HEK293T (cell line): ENCODE measurements at regions not wholly inside any gene's neighbourhood (a gene's known extent, or its start where the extent isn't known, plus 50 kb on each side); places are given as distances from the start of the nearest gene placed in this dataset.

Experiments
- CTCF ChIA-PET: fragments of 350-600 bp; formaldehyde crosslinking; extraction: SDS; loops from one replicate; lab custom pipeline; 2021; ENCODE audit warnings: antibody characterized with exemption, inconsistent platforms; lab: Yijun Ruan, JAX
- POLR2A ChIA-PET: fragments of 350-600 bp; formaldehyde crosslinking; extraction: SDS; loops from one replicate; lab custom pipeline; 2020; ENCODE audit warnings: antibody characterized with exemption, inconsistent platforms; lab: Yijun Ruan, JAX
- DNase-seq: peaks from one replicate; pipeline ENCODE4 v3.0.0; 2012; ENCODE audit warnings: mixed read lengths; ENCODE audit errors: extremely low spot score
- ARNT ChIP-seq: fragments of 450-650 bp; IDR thresholded peaks from 2 replicates; pipeline ENCODE4 v1.6.1; 2017; ENCODE audit warnings: mild to moderate bottlenecking
- BHLHE40 ChIP-seq: fragments of 450-650 bp; IDR thresholded peaks from 2 replicates; pipeline ENCODE4 v1.6.1; 2016; ENCODE audit warnings: mild to moderate bottlenecking, moderate library complexity, borderline replicate concordance
- CTBP1 ChIP-seq: fragments of 450-650 bp; IDR thresholded peaks from 2 replicates; pipeline ENCODE4 v1.6.1; 2016; ENCODE audit warnings: borderline replicate concordance
- ELF4 ChIP-seq: fragments of 450-650 bp; IDR thresholded peaks from 2 replicates; pipeline ENCODE4 v1.6.1; 2017; ENCODE audit warnings: antibody characterized with exemption
- FOXA1 ChIP-seq: fragments of 450-650 bp; IDR thresholded peaks from 2 replicates; pipeline ENCODE4 v1.6.1; 2016; ENCODE audit warnings: mild to moderate bottlenecking
- FOXK2 ChIP-seq: fragments of 450-650 bp; IDR thresholded peaks from 2 replicates; pipeline ENCODE4 v1.6.1; 2016; ENCODE audit warnings: mild to moderate bottlenecking
- FOXM1 ChIP-seq: fragments of 450-650 bp; IDR thresholded peaks from 2 replicates; pipeline ENCODE4 v1.6.1; 2017; ENCODE audit warnings: mild to moderate bottlenecking, borderline replicate concordance
- HDGF ChIP-seq: fragments of 450-650 bp; IDR thresholded peaks from 2 replicates; pipeline ENCODE4 v1.6.1; 2017; ENCODE audit warnings: antibody characterized with exemption, borderline replicate concordance
- L3MBTL2 ChIP-seq: fragments of 450-650 bp; conservative IDR thresholded peaks from 2 replicates; pipeline ENCODE4 v1.6.1; 2016; ENCODE audit warnings: mild to moderate bottlenecking
- LEF1 ChIP-seq: fragments of 450-650 bp; IDR thresholded peaks from 2 replicates; pipeline ENCODE4 v1.6.1; 2017; ENCODE audit warnings: mild to moderate bottlenecking, borderline replicate concordance
- NFRKB ChIP-seq: fragments of 450-650 bp; IDR thresholded peaks from 2 replicates; pipeline ENCODE4 v1.6.1; 2016; ENCODE audit warnings: mild to moderate bottlenecking, moderate library complexity
- SP1 ChIP-seq: fragments of 450-650 bp; IDR thresholded peaks from 2 replicates; pipeline ENCODE4 v1.6.1; 2017
- SUZ12 ChIP-seq: fragments of 450-650 bp; IDR thresholded peaks from 2 replicates; pipeline ENCODE4 v1.6.1; 2016; ENCODE audit warnings: mild to moderate bottlenecking
- TARDBP ChIP-seq: fragments of 450-650 bp; IDR thresholded peaks from 2 replicates; pipeline ENCODE4 v1.6.1; 2016
- ZNF384 ChIP-seq: fragments of 450-650 bp; IDR thresholded peaks from 2 replicates; pipeline ENCODE4 v1.6.1; 2016
- TF ChIP-seq, protein P1 (sequence below): fragments of 450-650 bp; IDR thresholded peaks from 2 replicates; pipeline ENCODE4 v1.6.1; 2016

DNA sequence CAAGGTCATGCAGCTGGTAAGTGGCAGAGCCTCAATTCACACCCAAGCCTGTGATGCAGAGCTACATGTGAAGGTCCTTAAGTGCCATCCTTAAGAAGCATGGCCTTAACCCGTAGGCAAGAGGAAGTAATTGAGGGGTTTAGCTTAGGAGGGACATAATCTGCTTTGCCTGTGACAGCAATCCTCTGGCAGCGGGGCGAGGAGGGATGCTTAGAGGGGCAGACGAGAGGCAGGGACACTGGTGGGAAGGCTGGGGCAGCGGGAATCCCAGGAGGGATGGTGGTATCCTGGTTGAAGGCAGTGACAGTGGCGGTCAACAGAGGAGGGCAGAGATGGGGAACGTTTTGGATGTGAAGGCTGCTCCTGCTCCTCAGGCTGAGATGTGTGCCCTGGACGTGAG is 88.1 kb downstream of the EFNB1 start:
- ChIA-PET CTCF (no interaction called here), POLR2A (no interaction called here)
- TF ChIP-seq NFRKB (no peak), TARDBP (no peak), FOXK2 (no peak), CTBP1 (no peak), SUZ12 (no peak), FOXM1 (no peak), LEF1 (no peak), HDGF (no peak), ELF4 (no peak), L3MBTL2 (no peak), ARNT (no peak), ZNF384 (no peak), BHLHE40 (no peak), FOXA1 (no peak), SP1 (no peak)
- TF ChIP-seq, protein P1, sequence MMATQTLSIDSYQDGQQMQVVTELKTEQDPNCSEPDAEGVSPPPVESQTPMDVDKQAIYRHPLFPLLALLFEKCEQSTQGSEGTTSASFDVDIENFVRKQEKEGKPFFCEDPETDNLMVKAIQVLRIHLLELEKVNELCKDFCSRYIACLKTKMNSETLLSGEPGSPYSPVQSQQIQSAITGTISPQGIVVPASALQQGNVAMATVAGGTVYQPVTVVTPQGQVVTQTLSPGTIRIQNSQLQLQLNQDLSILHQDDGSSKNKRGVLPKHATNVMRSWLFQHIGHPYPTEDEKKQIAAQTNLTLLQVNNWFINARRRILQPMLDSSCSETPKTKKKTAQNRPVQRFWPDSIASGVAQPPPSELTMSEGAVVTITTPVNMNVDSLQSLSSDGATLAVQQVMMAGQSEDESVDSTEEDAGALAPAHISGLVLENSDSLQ: no peak
- no peak for DNase-seq

DNA sequence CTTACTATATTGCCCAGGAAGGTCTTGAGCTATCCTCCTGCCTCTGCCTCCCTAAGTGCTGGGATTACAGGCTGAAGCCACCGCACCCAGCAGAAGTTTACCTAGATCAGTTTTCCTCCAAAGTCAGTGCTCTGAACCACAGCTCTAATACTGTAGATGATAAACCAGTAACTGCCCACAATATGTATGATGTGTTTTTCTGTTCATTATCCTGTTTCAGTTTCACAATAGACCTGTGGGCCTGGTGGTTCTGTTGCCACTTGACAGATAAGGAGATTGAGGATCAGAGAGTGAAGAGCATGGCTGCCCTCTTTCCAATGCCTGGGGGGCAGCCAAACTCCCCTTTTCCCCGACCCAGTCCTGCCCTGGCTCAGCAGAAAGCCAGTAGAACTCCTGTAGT is 87.0 kb downstream of the EFNB1 start:
- POLR2A ChIA-PET: no interaction called here

DNA sequence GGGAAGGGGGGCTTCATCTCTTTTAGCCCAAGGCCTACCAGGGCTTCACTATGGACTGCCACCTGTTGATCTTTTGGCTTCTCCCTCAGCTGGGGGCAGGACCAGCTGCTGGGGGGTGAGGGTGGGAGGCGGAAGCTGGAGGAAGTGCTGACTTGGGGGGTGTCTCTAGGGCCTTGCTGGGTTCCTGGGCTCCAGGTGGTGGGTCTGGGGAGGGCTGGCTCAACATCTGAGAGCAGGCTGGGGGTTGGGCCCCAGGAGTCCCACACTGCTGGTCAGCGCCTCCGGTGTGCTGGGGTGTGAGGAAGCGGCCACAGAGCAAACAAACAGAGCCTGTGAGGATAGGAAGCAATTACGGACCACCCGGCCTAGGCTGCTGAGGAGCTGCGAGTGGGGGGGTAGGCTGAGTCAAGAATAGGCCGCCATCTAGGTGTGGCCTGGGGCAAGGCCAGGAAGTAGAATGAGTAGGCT is 85.7 kb downstream of the EFNB1 start:
- no peak for TF ChIP-seq L3MBTL2
- no peak for TF ChIP-seq HDGF
- TF ChIP-seq CTBP1: no peak
- DNase-seq: no peak
- CTCF ChIA-PET: no interaction called here
- POLR2A ChIA-PET: no interaction called here

More for the DNA sequence above, 87.0 kb downstream of the EFNB1 start:
- CTCF ChIA-PET: no interaction called here
- TF ChIP-seq ELF4: no peak
- TF ChIP-seq ZNF384: no peak
- TF ChIP-seq BHLHE40: no peak
- no peak for TF ChIP-seq FOXK2
- DNase-seq: no peak

DNA sequence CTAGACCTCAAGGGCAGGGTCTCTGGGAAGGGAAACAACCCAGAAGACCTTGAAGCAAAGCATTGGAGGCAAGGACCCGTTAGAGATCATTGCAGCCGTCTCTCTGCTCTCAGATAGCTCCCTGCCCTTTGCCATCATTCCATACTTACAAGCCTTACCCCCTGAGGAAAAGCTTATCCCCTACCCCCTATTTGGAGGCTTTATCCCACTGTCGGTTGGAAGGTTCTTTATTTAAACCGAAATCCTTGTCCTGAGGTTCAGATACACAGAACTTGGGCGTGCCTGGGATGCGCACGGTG is 84.4 kb downstream of the EFNB1 start:
- CTCF ChIA-PET: no interaction called here
- DNase-seq: no peak
- POLR2A ChIA-PET: no interaction called here
- TF ChIP-seq FOXM1 (no peak), ZNF384 (no peak)

DNA sequence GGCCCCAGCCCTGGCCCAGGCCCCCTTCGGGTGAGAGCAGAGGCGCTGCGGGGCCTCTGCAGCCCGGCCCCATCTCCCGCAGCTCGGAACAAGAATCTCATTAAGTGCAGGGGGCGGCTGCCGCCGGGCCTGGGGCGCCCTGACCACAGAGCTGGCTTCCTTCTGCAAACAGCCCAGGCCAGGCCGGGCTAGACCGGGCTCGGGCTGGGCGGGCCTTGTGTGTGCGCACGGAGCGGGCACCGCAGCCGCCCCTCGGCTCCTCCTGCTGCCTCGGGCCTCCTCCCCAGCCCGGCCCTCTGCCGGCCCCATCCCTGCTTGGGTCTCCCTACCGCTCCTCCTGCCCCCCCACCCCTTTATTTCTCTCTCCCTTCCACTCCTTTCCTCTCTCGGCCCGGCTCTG is 83.3 kb downstream of the EFNB1 start:
- no peak for TF ChIP-seq BHLHE40
- TF ChIP-seq FOXA1: no peak
- TF ChIP-seq HDGF: no peak
- no peak for TF ChIP-seq TARDBP
- CTCF ChIA-PET: interaction anchor here (0.9 kb wide), 1 partner anchor 84 kb away, joined by 3 read pairs; the partner anchor contains the start of gene EFNB1
- POLR2A ChIA-PET: interaction anchor here (0.7 to 1.2 kb wide), 2 partner anchors 9 to 83 kb away, joined by 3 read pairs; partner anchors contain the start of gene EFNB1
- DNase-seq: no peak

DNA sequence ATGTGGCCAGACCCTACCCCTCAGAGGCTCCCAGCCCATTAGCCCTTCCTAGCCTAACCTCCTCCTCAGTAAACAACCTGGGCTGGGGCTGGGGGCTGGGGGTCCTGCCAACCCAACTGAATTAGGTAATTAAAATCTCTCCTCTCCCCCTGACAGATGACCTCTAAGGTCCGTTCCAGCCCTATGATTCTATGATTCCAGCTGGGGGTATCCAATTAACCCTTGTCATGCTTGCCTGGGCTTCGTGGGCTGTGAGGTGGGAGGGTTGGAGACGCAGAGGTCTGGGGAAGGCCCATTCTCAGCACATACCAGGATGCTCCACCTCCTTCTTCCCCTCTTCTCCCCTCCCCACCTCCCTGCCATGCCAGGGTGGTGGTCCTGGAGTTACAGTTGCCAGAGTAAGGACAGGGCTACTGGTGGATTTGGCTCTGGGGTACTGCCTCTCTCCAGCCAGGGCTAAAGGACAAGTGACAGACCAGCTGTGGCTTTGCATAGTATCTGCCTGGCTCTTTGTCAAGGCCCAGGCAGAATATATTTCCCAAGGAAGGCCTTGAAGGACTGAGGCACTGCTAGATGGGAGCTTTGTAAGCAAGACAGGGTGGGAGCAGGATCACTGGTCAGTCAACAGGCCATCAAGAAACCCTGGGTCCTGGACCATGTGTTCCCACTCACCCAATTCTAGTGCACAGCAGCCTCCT is 82.1 kb downstream of the EFNB1 start:
- TF ChIP-seq NFRKB (no peak), FOXM1 (no peak), LEF1 (no peak), ELF4 (no peak), ZNF384 (no peak), ARNT (no peak), L3MBTL2 (no peak)
- TF ChIP-seq, protein P1: no peak
- no peak for DNase-seq
- ChIA-PET CTCF (interaction anchor here (0.9 kb wide), 1 partner anchor 83 kb away, joined by 3 read pairs; the partner anchor contains the start of gene EFNB1), POLR2A (interaction anchor here (1.2 kb wide), 1 partner anchor 10 kb away, joined by 3 read pairs; no protein-coding TSS in a partner anchor)

DNA sequence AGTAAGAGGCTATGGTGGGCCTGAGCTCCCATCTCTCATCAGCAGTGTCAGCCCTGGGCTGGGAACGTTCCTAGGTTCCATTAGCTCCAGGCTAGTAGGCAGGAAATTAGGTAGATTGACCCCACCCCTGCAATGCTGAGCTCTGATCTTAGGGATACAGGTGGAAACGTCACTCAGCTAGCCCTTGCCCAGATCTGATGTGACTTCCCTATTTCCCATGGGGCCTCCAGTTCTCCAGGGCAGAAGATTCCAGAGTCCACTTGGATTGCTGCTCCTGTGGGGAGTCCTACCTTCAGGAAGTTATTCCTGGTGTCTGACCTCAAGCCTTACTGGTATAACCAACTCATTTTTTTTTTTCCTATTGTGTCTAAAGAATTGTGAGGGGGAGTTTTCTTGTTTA is 81.1 kb downstream of the EFNB1 start:
- ChIA-PET POLR2A (no interaction called here), CTCF (interaction anchor here (0.6 to 0.8 kb wide), 2 partner anchors 12 to 225 kb away, joined by 3 to 4 read pairs; no protein-coding TSS in a partner anchor)
- no peak for DNase-seq
- TF ChIP-seq BHLHE40: no peak
- TF ChIP-seq ELF4: no peak
- TF ChIP-seq FOXK2: no peak
- TF ChIP-seq ARNT: no peak
- TF ChIP-seq, protein P1: no peak
- TF ChIP-seq L3MBTL2: no peak
- TF ChIP-seq FOXM1: no peak
- no peak for TF ChIP-seq NFRKB
- no peak for TF ChIP-seq SUZ12
- no peak for TF ChIP-seq ZNF384
